K562 (cell line): ENCODE measurements at regions not wholly inside any gene's neighbourhood (a gene's known extent, or its start where the extent isn't known, plus 50 kb on each side); places are given as distances from the start of the nearest gene placed in this dataset.

Experiments
- ATAC-seq: fragments of 200-7000 bp; cut with Tn5 transposase; 3 replicates; pipeline ENCODE4 v1.9.1; 2020; ENCODE audit warnings: moderate library complexity
- BruUV-seq: library from RNA; stranded (reverse); fragments of 400-500 nt; replicated peaks from 2 replicates; lab custom pipeline; 2021; lab: Mats Ljungman, UMichigan
- CTCF ChIA-PET: fragments of 300-600 bp; formaldehyde crosslinking; extraction: SDS; loops from one replicate; lab custom pipeline; 2021; ENCODE audit warnings: low intra/inter-chr PET ratio; lab: Yijun Ruan, JAX
- POLR2A ChIA-PET: fragments of 300-600, 350-650 bp; sonication (Branson Sonifier 250); formaldehyde crosslinking; extraction: SDS; loops from one replicate; lab custom pipeline; 2021; ENCODE audit warnings: antibody characterized with exemption, inconsistent platforms; lab: Yijun Ruan, JAX
- DNase-seq, 4 experiments: peaks; one replicate each; pipeline versions ENCODE4 v3.0.0 to v3.0.0-alpha.2; 2011 to 2018; ENCODE audit warnings: low spot score in 3 of 4, mixed read lengths in 3 of 4; ENCODE audit errors: extremely low read depth in 1 of 4
- FAIRE-seq: peaks from 2 replicates; lab custom pipeline; 2011; peaks lifted over from hg19 to GRCh38; lab: Jason Lieb, UNC
- H2AFZ ChIP-seq: 2 replicates; pipeline ENCODE4 v1.6.0; 2011; ENCODE audit warnings: low read depth, low read length, control low read depth, inconsistent platforms
- H3K27ac ChIP-seq: fragments of 200-600 bp; 3 replicates; pipeline ENCODE4 v1.8.0; 2011; ENCODE audit warnings: low read depth, mild to moderate bottlenecking, control low read depth, inconsistent platforms, low read length, moderate library complexity, mixed read lengths; ENCODE audit errors: extremely low read depth
- H3K27me3 ChIP-seq, 2 experiments: fragments of 300-600 bp in 1 of 2; 2 replicates in 1 of 2; 3 replicates in 1 of 2; pipeline versions ENCODE4 v1.6.0 to v1.8.0; 2011; ENCODE audit warnings: inconsistent platforms in 2 of 2, low read length in 2 of 2, mild to moderate bottlenecking in 1 of 2, mixed read lengths in 1 of 2, moderate library complexity in 1 of 2; ENCODE audit not compliant: control insufficient read depth in 2 of 2, insufficient read depth in 2 of 2
- H3K36me3 ChIP-seq: fragments of 300-600 bp; 3 replicates; pipeline ENCODE4 v1.8.0; 2011; ENCODE audit warnings: mild to moderate bottlenecking, low read length, inconsistent platforms; ENCODE audit not compliant: control insufficient read depth, insufficient read depth
- H3K4me1 ChIP-seq, 2 experiments: fragments of 200-600 bp in 1 of 2; replicated peaks in 1 of 2; 2 replicates in 1 of 2; 3 replicates in 1 of 2; pipeline versions ENCODE4 v1.5.1 to v1.8.0; 2011; ENCODE audit warnings: inconsistent platforms in 2 of 2, low read length in 2 of 2, mild to moderate bottlenecking in 1 of 2, mixed read lengths in 1 of 2, moderate library complexity in 1 of 2; ENCODE audit not compliant: control insufficient read depth in 2 of 2, insufficient read depth in 2 of 2
- H3K4me2 ChIP-seq: 2 replicates; pipeline ENCODE4 v1.6.1; 2011; ENCODE audit warnings: low read length, control low read depth, inconsistent platforms, mixed read lengths; ENCODE audit not compliant: insufficient read depth
- H3K4me3 ChIP-seq: fragments of 200-600 bp; sonication (generic), shearing (Covaris generic); 2 replicates; pipeline ENCODE4 v1.5.1; 2016; ENCODE audit warnings: control low read depth, inconsistent platforms
- H3K79me2 ChIP-seq: fragments of 200-600 bp; 3 replicates; pipeline ENCODE4 v1.8.0; 2011; ENCODE audit warnings: low read length, inconsistent platforms; ENCODE audit not compliant: control insufficient read depth, insufficient read depth
- H3K9ac ChIP-seq, 2 experiments: 2 replicates each; pipeline versions ENCODE4 v1.6.0 to v1.6.1; 2011; ENCODE audit warnings: low read depth in 2 of 2, low read length in 2 of 2, control low read depth in 1 of 2, inconsistent platforms in 1 of 2, mild to moderate bottlenecking in 1 of 2, mixed read lengths in 1 of 2; ENCODE audit not compliant: insufficient read depth in 1 of 2
- H3K9me1 ChIP-seq: one replicate; pipeline ENCODE4 v1.6.0; 2011; ENCODE audit warnings: inconsistent platforms, mild to moderate bottlenecking, low read length, moderate library complexity; ENCODE audit not compliant: control insufficient read depth, insufficient read depth
- H3K9me3 ChIP-seq: replicated peaks from 2 replicates; pipeline ENCODE4 v1.5.1; 2011; ENCODE audit warnings: low read depth, low read length, inconsistent platforms; ENCODE audit not compliant: control insufficient read depth, insufficient read depth
- H4K20me1 ChIP-seq: replicated peaks from 2 replicates; pipeline ENCODE4 v1.6.1; 2011; ENCODE audit warnings: low read length, inconsistent platforms, mixed read lengths; ENCODE audit not compliant: control insufficient read depth, insufficient read depth
- CTCF ChIP-seq, 3 experiments: IDR thresholded peaks in 2 of 3; conservative IDR thresholded peaks in 1 of 3; 2 replicates each; pipeline ENCODE4 v1.5.1; 2011 to 2012; ENCODE audit warnings: low read length in 3 of 3, mild to moderate bottlenecking in 3 of 3, control low read depth in 2 of 3, improper control_type of control experiment in 1 of 3, inconsistent platforms in 1 of 3, low read depth in 1 of 3, mixed read lengths in 1 of 3, moderate library complexity in 1 of 3; ENCODE audit not compliant: insufficient read depth in 2 of 3
- EGR1 ChIP-seq: fragments of 450-650 bp; conservative IDR thresholded peaks from 2 replicates; pipeline ENCODE4 v1.6.1; 2017; ENCODE audit warnings: mild to moderate bottlenecking
- MTA1 ChIP-seq: fragments of 450-650 bp; IDR thresholded peaks from 2 replicates; pipeline ENCODE4 v1.6.1; 2017; ENCODE audit warnings: borderline replicate concordance
- POLR3A ChIP-seq: IDR thresholded peaks from 2 replicates; pipeline ENCODE4 v1.6.1; 2011; ENCODE audit warnings: borderline replicate concordance, mild to moderate bottlenecking, moderate library complexity; ENCODE audit not compliant: insufficient read length, insufficient read depth; ENCODE audit errors: extremely low read depth
- RAD21 ChIP-seq, 2 experiments: fragments of 250-450 bp in 1 of 2; fragments of 450-650 bp in 1 of 2; sonication (Bioruptor Pico) in 1 of 2; formaldehyde crosslinking in 1 of 2; IDR thresholded peaks in 1 of 2; conservative IDR thresholded peaks in 1 of 2; 2 replicates each; pipeline versions ENCODE4 v1.4.0 to v1.8.0; 2020 to 2022; ENCODE audit warnings: mild to moderate bottlenecking in 2 of 2, moderate library complexity in 1 of 2
- ZFP36 ChIP-seq: fragments of 150-350 bp; IDR thresholded peaks from 2 replicates; pipeline ENCODE4 v1.6.1; 2018; ENCODE audit warnings: low read length, low read depth; ENCODE audit not compliant: partially characterized antibody
- WGBS: fragments of 100-300 bp; shearing (Covaris generic); methylation state at CpG from one replicate; pipeline ENCODE4 v1.1.6; 2016; ENCODE audit warnings: low coverage, mixed read lengths; ENCODE audit not compliant: insufficient coverage; ENCODE audit errors: missing lambda C conversion rate; 5-methylcytosine and 5-hydroxymethylcytosine counted together
- in situ Hi-C: fragments of 300-500 bp; cut with MboI; formaldehyde crosslinking; loops from 4 replicates; pipeline ENCODE4 v1.15.0; 2018; ENCODE audit warnings: inconsistent platforms, mixed read lengths
- intact Hi-C: fragments of 100-400 bp; cut with micrococcal nuclease; formaldehyde crosslinking; loops from 2 replicates; pipeline ENCODE4 v1.14.2; 2022
- TF ChIP-seq, protein P1 (sequence below): sonication (generic); formaldehyde crosslinking; IDR thresholded peaks from 2 replicates; pipeline ENCODE4 v1.8.0; 2022; ENCODE audit warnings: mild to moderate bottlenecking, missing genetic modification reagents

DNA sequence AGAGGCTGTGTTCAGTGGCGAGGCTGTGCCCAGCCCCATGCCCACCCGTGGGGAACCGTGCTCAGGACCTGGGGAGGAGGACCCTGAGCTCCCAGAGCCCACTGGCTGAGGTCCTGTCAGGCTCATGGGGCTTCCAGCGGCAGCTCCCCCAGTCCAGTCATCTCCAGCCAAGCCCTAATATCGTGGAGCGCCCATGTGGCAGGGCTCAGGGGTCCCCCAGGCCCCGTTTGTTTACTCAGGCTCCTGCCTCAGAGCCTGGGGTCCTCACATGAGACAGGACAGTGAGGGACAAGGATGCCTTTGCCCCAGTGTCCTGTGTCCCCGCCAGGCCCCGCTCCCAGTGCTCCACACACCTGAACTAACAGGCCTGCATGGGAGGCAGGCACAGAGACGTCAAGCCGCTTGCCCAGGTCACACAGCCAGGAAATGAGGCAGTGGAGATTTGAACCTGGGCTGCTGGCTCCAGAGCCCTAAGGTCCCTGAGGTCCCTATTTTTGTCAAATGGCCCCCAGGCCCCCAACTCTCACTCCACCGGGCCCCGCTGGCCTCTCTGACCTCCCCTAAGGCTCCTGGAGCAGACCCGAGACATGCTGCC lies 100.7 kb upstream of the ACTRT2 start:
- in situ Hi-C loops (loop anchor here (25.0 kb wide), 1 partner anchor 233 kb away; no protein-coding TSS in a partner anchor), intact Hi-C loops (no loop called here)
- no peaks in the 10 kb centered on the region for H4K20me1 ChIP-seq
- no peak for ATAC-seq
- 0% methylated on average over 13 of the region's 14 CpGs for WGBS
- no peaks in the 10 kb centered on the region for H3K9me1 ChIP-seq
- no peak for DNase-seq
- no peak for FAIRE-seq
- POLR2A ChIA-PET: no interaction called here
- no peak overlapping the region; a peak in 1 of 4 replicates for H3K9ac ChIP-seq
- no TSS peak for BruUV-seq
- TF ChIP-seq ZFP36 (peak; percentile 63), MTA1 (no peak), POLR3A (no peak)
- no peaks in the 10 kb centered on the region for H3K79me2 ChIP-seq
- H3K4me3 ChIP-seq: no peak overlapping the region
- no peak overlapping the region for H3K27ac ChIP-seq
- no peak overlapping the region for H3K4me2 ChIP-seq
- H3K4me1 ChIP-seq: no peaks in the 10 kb centered on the region; a peak in 1 of 5 replicates
- CTCF ChIA-PET: no interaction called here
- no peak overlapping the region for H2AFZ ChIP-seq
- peaks cover 3 to 59% of the 10 kb centered on the region in 2 experiments; a peak in 3 of 5 replicates for H3K27me3 ChIP-seq
- no peaks in the 10 kb centered on the region for H3K36me3 ChIP-seq
- peaks cover 8% of the 10 kb centered on the region; the same call in 1 of the 2 replicates for H3K9me3 ChIP-seq

GRCh38 chr1:2921970-2922686 lies 99.1 kb upstream of the ACTRT2 start:
- no TSS peak for BruUV-seq
- intact Hi-C loops: no loop called here
- H3K36me3 ChIP-seq: no peaks in the 10 kb centered on the region
- POLR2A ChIA-PET: no interaction called here
- no peak overlapping the region for H3K4me3 ChIP-seq
- H3K9ac ChIP-seq: no peak overlapping the region
- FAIRE-seq (no peak), DNase-seq (peak; percentile 11 to 63 (median 48)), ATAC-seq (peak; percentile 79)
- H2AFZ ChIP-seq: no peak overlapping the region
- in situ Hi-C loops: loop anchor here (25.0 kb wide), 1 partner anchor 235 kb away; no protein-coding TSS in a partner anchor
- CTCF ChIA-PET: no interaction called here
- no peaks in the 10 kb centered on the region; a peak in 1 of 5 replicates for H3K4me1 ChIP-seq
- no peaks in the 10 kb centered on the region for H3K9me1 ChIP-seq
- no peaks in the 10 kb centered on the region for H3K79me2 ChIP-seq
- no peaks in the 10 kb centered on the region for H4K20me1 ChIP-seq
- no peaks in the 10 kb centered on the region for H3K9me3 ChIP-seq
- H3K4me2 ChIP-seq: no peak overlapping the region
- WGBS: under 1% methylated on average over 24 of the region's 27 CpGs
- TF ChIP-seq EGR1 (peak; percentile 28; the same call in 1 of the 2 replicates), RAD21 (CRISPR knock-in tag; conservative IDR thresholded peaks at IDR 0.05 in 1 of 2, IDR thresholded peaks at IDR 0.05 in 1 of 2) (peak in 1 of 2 experiments; percentile 24; a peak in 1 of 4 replicates), CTCF (IDR thresholded peaks at IDR 0.05 in 2 of 3, conservative IDR thresholded peaks at IDR 0.05 in 1 of 3; ENCODE audit: insufficient read depth in 2 of 3, low read depth in 1 of 3, low read length in 3 of 3) (peak; percentile 36 to 63 (median 57); a peak in 5 of 6 replicates)
- TF ChIP-seq, protein P1, sequence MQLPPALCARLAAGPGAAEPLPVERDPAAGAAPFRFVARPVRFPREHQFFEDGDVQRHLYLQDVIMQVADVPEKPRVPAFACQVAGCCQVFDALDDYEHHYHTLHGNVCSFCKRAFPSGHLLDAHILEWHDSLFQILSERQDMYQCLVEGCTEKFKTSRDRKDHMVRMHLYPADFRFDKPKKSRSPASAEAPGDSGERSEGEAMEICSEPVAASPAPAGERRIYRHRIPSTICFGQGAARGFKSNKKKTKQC (CRISPR knock-in tag): no peak
- peaks cover 3 to 68% of the 10 kb centered on the region in 2 experiments; a peak in 3 of 5 replicates for H3K27me3 ChIP-seq
- H3K27ac ChIP-seq: no peak overlapping the region
